ENCODE measurements at regions not wholly inside any gene's neighbourhood (a gene's known extent, or its start where the extent isn't known, plus 50 kb on each side); places are given as distances from the start of the nearest gene placed in this dataset.
"Not testable (repeated sequence)": the region's sequence is repeated elsewhere in the genome, so short reads cannot be mapped to it uniquely, and the experiment has no call there.

DNA sequence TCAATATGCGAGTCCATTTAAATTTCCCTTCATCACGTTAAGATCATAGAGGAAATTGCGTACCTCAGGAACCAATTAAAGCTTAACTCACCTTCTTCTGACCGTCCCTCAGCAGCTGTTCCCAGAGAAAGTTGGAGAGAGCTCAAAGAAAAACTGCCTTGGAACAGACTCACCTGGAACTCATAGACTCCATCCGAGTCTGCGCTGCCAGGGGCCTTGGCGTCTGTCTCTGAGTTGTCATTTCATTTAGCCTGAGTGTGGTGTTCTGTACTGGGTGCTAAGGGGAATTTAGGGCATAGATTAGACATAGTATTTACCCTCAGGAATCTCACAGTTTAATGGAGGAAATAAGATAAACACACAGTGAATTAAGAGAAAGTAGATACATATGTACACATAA, 892.7 kb downstream of the TLE1 start:
- DNase-seq, result no peak

DNA sequence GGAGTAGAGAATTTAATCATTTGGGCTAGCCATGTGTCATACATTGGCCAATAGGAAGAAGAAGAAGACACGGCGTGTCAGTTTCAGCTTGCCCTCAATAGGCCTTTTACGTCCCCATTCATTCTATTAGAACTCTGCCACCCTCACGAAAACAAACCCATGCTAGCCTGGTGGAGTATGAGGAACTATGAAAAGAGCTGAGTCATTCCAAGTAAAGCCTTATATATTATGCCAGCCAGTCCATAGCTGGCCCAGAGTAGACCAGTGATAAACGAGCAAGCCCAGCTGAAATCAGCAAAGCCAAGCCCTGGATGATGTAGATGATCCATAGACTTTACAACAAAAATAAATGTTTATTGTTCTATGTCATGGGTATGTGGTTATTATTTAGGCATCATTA, 895.1 kb downstream of the TLE1 start:
- DNase-seq, result no peak

GRCh38 chr9:80793706-80794105, 895.6 kb downstream of the TLE1 start:
- DNase-seq, result no peak

GRCh38 chr9:80792726-80793125, 896.6 kb downstream of the TLE1 start:
- no peak for DNase-seq

GRCh38 chr9:80791836-80792235, 897.5 kb downstream of the TLE1 start:
- DNase-seq, result no peak

DNA sequence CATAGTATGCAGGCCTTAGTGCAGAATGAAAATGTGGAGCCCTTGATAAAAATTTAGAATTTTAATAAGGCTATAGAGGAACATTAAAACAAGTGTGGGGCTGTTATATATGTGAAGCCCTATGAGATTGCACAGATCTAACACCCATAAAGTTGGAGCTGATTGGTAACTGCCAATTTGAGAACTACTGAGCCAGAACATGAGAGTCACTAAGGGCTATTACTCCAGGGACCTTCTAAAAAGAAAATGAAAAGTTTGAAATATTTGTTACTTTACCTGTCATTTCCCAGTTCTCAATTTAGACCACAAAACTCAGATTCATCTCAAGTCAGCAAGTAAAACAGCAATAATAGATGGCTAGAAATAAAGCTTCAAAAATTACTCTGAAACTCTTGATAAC, 898.6 kb downstream of the TLE1 start:
- no peak for DNase-seq

- no peak for DNase-seq
These were observed 899.5 kb downstream of the TLE1 start for GRCh38 chr9:80789831-80790230.

DNA sequence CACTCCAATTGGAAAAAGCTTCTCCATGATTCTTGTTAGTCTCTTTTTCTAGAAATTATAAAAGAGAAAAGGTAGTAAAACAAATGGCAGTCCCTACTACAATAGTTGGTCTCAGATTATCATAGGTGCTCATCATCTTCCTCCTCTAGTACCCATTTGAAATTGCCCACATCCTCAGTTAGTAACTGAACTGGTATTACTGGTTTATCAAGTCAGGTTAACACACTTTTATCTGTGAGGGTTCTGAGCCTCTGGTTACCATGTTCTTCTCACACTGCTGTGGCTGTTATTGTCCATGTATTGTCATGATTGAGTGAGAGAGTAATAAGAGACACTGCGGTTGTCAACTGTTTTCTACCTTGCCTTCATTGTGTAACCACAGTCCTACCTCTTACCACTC, 901.7 kb downstream of the TLE1 start:
- no peak for DNase-seq

DNA sequence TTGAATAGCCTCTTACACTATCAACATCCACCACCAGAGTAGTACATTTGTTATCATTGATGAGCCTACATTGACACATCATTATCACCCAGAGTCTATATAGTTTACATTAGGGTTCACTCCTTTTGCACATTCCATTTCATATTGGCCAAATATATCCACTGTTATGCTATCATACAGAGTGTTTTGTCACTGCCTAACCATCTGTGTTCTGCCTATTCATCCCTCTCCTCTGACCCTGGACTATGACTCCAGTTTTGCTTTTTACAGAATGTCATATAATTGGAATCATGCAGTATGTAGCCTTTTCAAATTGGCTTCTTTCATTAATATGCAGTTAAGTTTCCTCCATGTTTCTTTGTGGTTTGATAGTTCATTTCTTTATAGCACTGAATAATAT, 904.7 kb downstream of the TLE1 start:
- DNase-seq, result no peak

DNA sequence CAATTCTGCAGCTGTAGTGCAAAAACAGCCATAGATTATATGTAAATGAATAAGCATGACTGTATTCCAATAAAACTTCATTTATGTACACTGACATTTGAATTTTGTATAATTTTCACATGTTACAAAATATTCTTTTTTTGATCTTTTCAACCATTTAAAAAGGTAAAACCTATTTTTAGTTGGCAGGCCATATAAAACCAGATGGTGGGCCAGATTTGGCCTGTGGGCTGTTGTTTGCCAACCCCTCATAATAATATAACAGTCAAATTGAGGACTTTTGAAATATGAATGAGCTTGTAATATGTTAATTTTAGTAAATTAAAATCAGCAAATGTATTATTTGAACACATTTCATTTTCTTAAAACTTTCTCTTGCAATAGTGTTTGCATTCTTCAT, 913.4 kb downstream of the TLE1 start:
- DNase-seq, result no peak

DNA sequence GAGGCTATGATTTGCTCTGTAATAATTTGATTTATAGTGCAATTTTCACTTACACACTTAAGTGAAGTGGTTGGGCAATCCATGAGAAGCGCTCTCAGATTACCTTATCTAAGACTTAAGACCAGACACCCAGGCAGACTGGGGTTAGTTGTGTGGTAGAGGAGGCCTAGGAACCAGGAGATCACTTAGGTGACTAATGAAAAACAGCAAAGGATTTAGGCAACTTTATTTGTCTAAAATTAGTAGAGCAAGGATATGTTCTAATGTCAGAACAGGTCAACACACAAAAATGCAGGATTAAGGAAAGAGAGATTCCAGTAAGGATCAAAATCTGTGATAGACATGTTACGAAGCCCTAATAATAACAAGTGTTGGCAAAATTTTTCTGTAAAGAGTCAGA, 913.8 kb downstream of the TLE1 start:
- DNase-seq, result no peak

DNA sequence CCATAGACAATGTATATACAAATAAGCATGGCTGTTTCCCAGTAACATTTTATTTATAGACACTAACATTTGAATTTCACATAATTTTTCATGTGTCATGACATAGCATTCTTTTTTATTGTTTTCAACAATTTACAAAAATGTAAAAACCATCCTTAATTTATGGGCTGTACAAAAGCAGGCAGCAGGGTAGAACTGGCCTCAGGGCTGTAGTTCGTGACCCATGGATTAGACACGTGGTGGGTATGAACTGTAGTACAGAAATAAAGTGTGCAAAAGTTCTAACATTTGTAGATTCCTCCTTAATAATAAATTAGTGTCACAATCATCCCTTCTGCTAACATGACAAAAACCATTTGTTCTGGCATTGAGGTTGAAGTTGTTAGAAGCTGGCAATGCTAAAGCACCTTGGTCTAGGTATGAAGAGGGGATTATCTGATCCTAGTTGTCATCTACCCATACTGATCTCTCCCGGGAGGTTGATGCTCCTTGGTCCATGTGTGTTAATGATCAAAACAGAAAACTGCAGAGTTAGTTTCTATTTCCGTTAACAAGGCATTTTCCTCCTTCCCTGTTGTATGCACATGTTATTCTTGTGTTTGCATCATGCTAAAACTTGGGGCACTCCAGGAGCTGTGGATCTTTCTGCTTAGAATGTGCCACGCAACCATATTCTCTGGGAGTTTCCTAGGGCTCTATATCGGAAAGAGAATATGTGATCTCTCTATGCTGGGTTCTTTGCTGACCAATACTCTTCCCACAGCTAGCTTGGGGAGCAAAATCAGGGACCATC, 917.6 kb downstream of the TLE1 start:
- DNase-seq, result no peak

DNA sequence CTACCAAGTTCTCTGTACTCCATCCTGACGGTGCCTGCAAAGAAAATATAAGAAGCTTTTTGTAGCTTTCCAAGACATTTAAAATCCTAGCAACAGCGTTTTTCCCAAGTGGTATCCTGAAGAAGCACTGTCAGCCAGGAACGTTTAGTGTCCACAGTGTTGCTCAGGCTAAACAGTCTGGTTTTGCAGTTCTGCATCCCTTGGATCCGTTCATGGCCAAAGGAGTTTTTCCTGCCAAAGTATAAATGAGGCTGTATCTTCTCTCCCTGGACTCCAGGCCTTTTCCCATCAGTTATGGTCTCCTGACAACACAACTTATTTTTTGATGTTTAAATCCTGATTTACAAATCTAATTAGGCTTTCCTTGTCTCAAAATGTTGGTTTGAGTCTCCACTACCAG, 925.8 kb downstream of the TLE1 start:
- no peak for DNase-seq

- no peak for DNase-seq
These were observed 933.8 kb downstream of the TLE1 start for GRCh38 chr9:80755586-80755985.

DNA sequence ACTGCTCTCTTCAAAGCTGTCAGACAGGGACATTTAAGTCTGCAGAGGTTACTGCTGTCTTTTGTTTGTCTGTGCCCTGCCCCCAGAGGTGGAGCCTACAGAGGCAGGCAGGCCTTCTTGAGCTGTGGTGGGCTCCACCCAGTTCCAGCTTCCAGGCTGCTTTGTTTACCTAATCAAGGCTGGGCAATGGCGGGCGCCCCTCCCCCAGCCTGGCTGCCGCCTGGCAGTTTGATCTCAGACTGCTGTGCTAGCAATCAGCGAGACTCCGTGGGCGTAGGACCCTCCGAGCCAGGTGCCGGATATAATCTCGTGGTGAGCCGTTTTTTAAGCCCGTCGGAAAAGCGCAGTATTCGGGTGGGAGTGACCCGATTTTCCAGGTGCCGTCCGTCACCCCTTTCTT, 942.3 kb downstream of the TLE1 start:
- not testable (repeated sequence) for DNase-seq

GRCh38 chr9:80732506-80732905, 956.8 kb downstream of the TLE1 start:
- DNase-seq, result no peak

DNA sequence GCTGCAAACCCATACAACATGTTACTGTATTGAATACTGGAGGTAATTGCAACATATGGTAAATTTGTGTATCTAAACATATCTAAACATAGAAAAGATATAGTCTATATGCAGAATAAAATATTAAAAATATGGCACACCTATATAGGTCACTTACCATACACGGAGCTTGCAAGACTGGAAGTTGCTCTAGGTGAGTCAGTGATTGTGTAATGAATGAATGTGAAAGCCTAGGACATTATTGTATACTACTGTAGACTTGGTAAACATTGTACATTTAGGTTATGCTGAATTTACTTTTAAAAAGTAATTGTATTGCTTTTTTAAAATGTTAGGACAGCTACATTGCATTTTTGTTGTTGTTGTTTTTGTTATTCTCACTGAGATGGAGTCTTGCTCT, 968.8 kb downstream of the TLE1 start:
- DNase-seq, result no peak

GRCh38 chr9:80707120-80707519, 982.2 kb downstream of the TLE1 start:
- no peak for DNase-seq

DNA sequence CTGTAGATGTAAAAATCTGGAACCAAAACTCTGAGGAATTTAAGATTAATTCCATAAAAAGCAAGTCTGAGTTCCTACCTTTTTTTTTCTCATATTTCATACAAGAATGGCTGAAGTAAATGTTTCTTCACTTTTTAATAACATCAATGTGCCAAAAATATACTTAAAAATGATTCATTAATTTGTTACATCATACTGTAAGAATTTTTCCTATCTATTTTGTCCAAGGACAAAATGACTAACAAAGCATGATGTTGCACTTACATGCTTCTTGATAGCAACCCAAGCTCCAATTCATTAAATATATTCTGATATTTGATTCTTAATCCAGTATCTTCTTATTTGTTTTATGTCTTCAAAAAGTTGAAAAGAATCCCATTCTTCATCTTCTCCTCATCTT, 988.3 kb downstream of the TLE1 start:
- no peak for DNase-seq

GRCh38 chr9:80699511-80699998, 989.8 kb downstream of the TLE1 start:
- no peak for DNase-seq

DNA sequence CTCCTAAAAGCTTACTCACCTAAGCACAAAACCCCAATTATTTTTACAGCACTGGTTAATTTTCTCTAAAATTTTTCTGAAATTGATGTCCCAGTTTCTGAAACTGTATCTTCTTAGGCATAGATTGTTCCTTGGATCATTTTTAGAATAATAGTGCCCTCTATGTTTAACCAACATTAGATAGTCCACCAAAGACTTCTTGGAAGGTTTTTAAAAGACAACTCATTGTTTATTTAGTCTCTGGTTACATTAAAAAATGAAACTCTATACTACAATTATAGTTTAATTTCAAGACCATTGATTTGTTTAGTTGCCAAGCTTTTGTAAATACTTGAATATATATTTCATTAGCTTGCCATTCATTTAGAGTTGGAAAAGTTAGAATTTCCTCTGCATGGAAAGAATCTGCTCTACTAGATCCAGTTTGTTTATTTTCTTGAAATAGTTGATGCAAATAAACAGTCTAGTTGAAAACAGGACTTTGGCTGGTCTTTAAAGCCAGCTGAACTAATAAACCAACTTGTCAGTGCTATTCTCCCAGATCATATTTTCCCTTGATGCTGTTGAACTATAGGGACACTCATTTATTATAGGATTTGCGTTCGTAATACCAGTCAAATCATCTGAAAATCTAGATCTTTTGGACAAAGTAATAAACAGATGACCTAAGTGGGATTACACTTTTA, 990.5 kb downstream of the TLE1 start:
- DNase-seq, result no peak

GRCh38 chr9:80692751-80693150, 996.6 kb downstream of the TLE1 start:
- no peak for DNase-seq

- no peak for DNase-seq
These were observed 998.1 kb downstream of the TLE1 start for GRCh38 chr9:80691229-80691628.

DNA sequence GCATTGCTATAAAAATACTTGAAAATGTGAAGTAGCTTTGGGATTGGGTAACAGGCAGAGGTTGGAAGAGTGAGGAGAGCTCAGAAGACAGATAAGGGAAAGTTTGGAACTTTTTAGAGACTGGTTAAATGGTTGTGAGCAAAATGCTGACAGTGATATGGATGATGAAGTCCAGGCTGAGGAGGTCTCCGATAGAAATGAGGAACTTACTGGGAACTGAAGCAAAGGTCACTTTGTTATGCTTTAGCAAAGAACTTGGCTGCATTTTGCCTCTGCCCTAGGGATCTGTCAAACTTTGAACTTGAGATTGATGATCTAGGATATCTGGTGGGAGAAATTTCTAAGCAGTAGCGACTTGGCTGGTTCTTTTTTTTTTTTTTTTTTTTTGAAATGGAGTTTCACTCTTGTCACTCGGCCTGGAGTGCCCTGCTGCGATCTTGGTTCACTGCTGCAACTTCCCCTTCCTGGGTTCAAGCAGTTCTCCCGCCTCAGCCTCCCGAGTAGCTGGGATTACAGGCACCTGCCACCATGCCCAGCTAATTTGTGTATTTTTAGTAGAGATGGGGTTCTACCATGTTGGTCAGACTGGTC, 998.9 kb downstream of the TLE1 start:
- DNase-seq, result no peak

All from activated CD4-positive, alpha-beta T cell treated with anti-CD3 and anti-CD28 coated beads, Interleukin-2, amount 50 U/mL, for 4 hours (primary cell).